HG02759 (cell line): ENCODE measurements at regions not wholly inside any gene's neighbourhood (a gene's known extent, or its start where the extent isn't known, plus 50 kb on each side); places are given as distances from the start of the nearest gene placed in this dataset.

Experiments
- ATAC-seq: cut with Tn5 transposase; IDR thresholded peaks from one replicate; pipeline ENCODE4 v1.9.1; 2021; ENCODE audit warnings: mild to moderate bottlenecking, moderate library complexity; ENCODE audit not compliant: unreplicated experiment

GRCh38 chr13:102940143-102940542 is 94.3 kb downstream of the ERCC5 start:
- ATAC-seq = no peak

GRCh38 chr13:102935896-102936321 is 90.1 kb downstream of the ERCC5 start:
- peak; percentile 63 for ATAC-seq

DNA sequence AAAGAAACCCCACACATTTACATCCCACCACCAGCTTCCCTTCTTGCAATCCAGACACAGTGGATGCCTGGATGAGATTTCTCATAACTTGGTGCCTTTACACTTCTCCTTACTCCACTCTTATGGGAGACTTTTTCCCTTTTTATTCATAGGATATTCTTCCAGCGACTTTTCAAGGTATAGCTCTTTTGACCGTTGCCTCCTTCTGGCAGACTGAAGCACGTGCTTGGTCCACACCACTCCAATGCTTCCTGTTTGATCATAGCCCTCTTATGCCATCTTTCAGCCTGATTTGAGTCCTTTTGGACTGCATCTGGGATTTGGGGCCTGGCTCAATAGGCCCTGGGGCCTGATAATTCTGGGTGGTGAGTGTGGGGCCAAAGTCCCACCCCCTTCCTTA is 87.7 kb downstream of the ERCC5 start:
- no peak for ATAC-seq

GRCh38 chr13:102933122-102933521 is 87.3 kb downstream of the ERCC5 start:
- ATAC-seq = no peak

- no peak for ATAC-seq
Observed at GRCh38 chr13:102932331-102932730, 86.5 kb downstream of the ERCC5 start.

DNA sequence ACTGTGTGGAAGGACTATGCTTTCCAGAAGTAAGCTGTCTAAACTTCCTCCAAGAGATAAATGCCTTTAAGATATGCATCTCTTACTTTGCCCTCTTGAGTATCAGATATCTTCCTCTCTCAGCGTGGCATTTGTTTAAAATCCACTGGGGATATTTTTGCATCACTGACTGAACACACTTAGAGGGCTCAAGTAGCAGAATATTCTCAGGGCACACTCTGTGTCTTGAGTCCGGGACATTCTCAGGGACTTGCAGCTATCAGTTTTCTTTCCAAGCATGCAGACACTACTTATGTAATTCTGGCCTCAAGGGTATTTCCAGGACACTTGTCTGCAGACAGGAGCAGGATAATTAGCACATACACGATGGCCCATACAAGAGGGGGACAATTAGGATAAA is 84.7 kb downstream of the ERCC5 start:
- no peak for ATAC-seq

- ATAC-seq = no peak
Observed at GRCh38 chr13:102928941-102929675, 83.3 kb downstream of the ERCC5 start.
